NCI-H510A (cell line): ENCODE measurements at regions not wholly inside any gene's neighbourhood (a gene's known extent, or its start where the extent isn't known, plus 50 kb on each side); places are given as distances from the start of the nearest gene placed in this dataset.
"Not testable (repeated sequence)": the region's sequence is repeated elsewhere in the genome, so short reads cannot be mapped to it uniquely, and the experiment has no call there.

ENCODE experiments used
- DNase-seq: peaks from one replicate; lab custom pipeline; 2025; lab: John Stamatoyannopoulos, UW

DNA sequence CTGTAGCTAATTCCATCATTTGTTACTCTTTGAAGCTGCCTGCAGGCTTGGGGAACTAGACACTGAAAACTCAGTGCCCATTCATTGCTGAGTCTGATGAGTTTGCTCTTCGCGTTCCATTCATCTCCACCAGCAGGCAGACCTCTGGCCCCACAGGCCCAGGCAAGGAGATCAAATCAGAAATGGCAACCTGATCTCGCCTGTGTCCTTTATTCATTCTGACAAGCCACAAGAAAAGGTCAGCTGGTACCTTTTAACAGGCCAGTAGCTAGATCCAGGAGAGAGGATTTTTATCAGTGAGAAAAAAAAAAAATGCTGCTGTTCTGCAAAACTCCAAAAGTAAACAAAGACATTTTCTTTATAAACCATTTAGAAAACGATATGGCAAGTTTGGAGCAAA, 742.5 kb downstream of the ETS1 start:
- no peak for DNase-seq

DNA sequence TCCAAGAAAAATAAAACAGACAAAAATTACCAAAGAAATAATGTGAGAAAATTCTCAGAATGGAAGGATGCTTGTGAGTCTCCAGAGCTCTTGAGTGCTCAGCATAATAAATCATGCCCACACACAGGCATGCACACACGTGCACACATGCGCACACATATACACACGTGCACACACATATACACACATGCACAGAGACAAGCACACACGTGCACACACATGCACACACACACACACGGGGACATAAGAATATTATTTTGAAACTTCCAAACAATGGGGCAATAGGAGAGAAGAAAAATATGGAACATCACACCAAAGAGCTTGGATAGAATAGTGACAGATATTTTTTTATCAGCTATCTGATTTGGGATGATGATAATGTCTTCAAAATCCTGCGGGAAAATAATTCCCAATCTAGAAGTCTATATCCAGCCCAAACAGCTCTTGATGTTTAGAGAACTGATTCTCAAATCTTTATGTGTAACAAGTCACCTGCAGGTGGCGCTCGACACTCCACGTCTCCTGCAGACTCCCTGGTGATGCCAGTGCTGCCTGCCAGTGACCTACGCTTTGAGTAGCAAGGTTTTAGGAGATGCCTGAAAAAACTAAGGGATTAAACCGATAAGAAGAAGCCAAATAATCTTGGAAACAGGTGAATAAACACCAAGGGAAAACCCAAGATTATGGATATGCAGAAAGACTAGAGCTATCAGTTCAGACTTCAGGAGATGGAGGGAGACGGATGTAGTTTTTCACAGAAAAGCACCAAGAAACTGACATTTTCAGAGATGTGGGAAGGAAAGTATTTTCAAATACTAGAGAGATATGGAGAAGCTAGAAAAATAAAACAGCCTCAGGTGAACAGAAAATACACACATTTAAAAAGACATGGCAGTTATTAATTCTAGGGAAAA, 743.6 kb downstream of the ETS1 start:
- peak; percentile 67 for DNase-seq

DNA sequence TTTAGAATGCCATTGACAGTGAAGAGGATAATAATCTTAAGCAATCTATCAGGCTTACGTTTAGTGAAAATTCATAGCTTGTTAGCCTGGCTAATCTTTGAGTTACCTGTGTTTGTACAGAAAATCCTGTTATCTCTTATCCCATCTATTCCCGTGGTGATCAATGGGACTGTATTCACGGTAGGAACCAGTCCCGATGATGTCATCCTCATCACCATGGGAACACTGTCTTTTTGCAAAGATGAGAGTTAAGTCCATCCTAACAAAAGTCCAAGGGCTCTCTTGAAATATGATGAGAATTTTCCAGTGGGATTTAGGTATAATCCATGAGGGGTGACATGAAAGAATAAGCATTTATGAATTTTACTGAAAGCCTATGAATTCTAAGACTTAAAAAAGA, 762.2 kb downstream of the ETS1 start:
- DNase-seq: no peak

DNA sequence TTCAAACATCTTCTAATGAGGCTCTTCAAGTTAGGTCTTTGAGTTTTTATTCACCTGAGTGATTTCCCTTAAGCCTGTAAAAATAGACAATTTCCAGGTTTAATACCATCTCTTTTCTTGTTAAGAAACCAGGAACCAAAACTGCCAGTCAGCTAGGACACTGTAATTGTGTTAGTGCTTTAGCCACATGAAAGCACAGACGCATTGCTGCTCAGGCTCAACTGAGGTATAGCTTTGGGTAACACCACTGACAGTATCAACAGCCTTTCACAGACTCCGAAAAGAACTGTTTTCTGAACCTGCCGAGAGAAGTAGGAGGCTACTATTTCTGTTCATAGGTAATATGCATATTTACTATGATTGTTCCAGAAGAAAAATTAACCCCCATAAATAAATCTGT, 768.7 kb downstream of the ETS1 start:
- DNase-seq: no peak

GRCh38 chr11:127816962-127817361, 770.4 kb downstream of the ETS1 start:
- DNase-seq: no peak

DNA sequence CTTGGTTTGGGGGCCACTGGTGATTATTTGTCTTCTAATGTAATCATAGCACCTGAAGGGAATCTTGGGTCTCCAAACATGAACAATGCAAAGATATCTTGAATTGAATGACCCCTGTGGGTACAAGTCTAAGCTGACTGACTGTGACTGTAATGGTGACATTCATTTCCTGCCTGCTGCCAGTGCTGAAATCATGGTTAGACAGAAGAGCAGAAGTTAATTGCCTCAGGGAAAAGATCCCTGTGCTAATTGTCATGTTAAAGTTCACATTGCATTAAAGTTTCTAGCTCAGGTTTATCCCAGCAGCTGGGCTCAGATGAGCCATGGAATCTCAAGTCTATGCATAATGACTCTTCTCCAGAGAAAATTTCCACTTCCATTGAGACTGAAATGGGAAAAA, 772.0 kb downstream of the ETS1 start:
- DNase-seq: no peak

GRCh38 chr11:127806501-127806900, 780.9 kb downstream of the ETS1 start:
- DNase-seq: no peak

- DNase-seq: no peak
Measured at GRCh38 chr11:127805771-127806170, 781.6 kb downstream of the ETS1 start.

DNA sequence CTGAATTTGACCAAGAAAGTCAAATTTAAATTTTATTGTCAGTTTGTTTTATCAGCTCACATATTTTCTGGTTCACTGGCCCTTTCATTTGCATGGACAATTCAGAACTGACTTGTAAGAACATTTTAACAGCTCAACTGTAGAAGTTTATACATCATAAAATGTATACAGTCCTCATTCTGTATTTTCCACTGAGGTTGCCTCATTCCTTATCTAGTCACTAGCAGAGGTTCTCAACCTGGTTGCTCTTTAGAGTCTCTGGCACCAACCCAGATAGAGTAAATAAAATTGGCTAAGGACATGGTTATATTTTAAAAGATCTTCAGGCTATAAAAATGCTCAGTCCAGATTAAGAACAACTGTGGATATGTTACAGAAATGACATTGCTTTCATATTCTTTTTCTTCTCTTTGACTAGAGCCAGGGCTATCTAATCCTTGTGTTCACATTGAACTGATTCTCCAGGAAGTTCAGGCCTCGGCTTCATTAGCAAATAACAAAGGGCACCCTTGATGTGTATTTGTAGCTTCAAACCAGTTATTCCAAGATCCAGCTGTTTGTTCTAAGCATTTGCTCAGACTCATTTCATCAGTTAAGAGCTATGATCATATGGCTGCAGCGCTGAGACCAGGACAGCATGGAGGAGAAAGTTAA, 782.5 kb downstream of the ETS1 start:
- no peak for DNase-seq

- DNase-seq: no peak
Measured at GRCh38 chr11:127803755-127804154, 783.6 kb downstream of the ETS1 start.

DNA sequence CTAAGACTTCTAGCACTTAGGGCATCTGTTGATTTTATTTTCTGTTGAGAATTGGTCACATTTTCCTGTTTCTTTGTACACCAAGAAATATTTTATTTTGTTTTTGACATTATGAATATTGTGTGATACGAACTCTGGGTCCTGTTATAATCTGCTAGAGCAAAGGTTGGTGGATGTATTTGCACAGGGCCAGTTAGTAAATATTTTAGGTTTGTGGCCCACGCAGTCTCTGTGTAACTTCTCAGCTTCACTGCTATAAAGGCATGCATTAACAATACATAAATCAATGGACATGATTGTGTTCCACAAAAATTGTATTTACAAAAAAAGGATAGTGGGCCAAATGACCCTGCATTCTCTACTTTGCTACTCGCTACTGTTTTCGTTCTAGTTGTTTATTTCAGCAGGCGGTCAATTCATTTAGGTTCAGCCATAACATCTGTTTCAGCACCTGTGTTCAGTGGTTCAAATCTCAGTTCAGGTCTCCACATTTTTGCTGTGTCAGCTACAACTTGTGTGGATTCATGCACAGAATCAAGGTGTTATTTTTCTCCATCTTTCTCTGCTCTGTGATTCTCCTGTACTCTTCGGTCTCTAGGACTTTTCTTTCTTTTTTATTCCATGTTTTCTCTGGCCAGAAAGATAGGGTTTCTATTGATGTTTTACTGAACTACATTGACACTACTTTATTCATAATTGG, 786.2 kb downstream of the ETS1 start:
- DNase-seq: no peak

DNA sequence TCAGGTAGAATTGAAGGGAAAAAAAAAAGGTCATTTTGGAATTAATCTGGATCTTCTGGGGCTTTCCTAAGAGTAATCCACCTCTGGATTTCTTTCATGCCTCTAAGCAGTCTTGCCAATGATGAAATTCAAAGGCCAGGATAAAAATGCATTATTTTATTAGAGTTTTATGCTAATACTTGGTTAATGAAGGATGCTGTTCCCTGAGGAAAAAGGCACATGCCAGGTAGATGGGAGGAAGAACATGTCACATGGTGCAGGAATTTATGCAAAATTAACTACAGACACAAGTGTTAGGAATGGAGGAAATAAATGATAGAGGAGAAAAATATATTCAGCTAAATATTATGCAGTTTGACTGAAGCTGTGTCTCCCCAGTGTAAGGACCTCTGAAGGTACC, 792.0 kb downstream of the ETS1 start:
- DNase-seq: no peak

GRCh38 chr11:127791844-127792243, 791.3 kb upstream of the KIRREL3 start:
- DNase-seq: no peak

- no peak for DNase-seq
Measured at GRCh38 chr11:127790592-127790991, 790.0 kb upstream of the KIRREL3 start.

DNA sequence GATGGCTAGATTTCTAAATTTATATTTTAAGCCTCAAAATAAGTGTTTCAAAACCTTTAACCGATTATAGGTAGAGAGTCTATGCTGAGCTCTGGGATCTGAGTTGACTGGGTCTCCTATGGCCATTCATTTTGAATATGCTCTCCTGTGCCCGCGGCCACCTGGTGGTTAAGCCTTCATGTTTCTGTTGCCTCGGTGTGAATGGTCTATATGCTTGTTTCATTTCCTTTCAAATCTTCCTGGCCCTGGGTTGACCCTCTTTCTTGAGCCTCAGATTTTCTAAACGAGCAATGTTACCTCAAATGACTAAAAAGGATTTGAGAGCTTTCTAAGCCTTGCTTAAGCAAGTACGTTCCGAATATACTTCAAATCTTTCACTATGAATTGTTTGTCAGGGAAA, 789.4 kb upstream of the KIRREL3 start:
- peak; percentile 36 for DNase-seq

DNA sequence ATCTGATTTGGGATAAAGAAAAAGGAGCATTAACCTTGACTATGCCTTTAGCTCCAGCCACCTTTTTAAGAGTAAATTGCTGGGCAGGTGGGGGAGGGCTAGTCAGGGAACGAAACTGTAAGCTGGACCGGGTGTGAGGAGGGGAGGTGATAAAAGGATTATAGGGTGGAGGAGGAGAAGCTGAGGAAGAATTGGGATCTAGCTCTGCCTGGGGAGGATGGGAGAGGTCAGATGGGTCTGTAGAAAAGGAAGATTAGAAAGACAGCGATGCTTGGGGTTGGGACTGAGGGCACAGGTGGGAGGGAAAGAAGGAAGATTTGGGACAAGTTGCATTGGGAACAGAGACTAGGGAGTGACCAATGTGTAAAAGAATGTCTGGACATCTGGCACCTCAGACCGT, 772.4 kb upstream of the KIRREL3 start:
- not testable (repeated sequence) for DNase-seq

DNA sequence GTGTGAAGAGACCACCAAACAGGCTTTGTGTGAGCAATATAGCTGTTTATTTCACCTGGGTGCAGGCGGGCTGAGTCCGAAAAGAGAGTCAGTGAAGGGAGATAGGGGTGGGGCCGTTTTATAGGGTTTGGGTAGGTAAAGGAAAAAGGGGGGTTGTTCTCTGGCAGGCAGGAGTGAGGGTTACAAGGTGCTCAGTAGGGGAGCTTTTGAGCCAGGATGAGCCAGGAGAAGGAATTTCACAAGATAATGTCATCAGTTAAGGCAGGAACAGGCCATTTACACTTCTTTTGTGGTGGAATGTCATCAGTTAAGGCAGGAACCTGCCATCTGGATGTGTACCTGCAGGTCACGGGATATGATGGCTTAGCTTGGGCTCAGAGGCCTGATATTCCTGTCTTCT, 768.4 kb upstream of the KIRREL3 start:
- not testable (repeated sequence) for DNase-seq

DNA sequence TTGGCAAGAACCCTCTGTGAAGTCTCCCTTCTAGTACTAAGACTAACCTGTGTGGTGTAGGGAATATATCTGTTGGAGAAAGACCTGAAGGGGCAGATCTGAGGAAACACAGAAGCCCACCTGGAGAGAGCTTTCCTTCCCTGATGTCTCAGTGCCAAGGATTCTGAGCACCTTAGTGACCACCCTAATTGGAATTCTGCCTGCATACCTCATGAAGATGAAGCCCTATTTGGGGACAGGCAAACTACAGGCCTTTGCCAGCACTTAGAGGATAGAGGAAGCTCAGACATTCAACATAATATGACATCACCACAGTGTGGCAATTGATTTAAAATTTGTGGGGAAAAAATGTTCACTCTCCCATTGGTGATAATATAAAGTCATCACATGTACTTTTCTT, 766.2 kb upstream of the KIRREL3 start:
- no peak for DNase-seq

- no peak for DNase-seq
Measured at GRCh38 chr11:127738771-127739286, 738.3 kb upstream of the KIRREL3 start.

GRCh38 chr11:127737499-127737898, 736.9 kb upstream of the KIRREL3 start:
- no peak for DNase-seq

- peak; percentile 1 for DNase-seq
Measured at GRCh38 chr11:127733552-127733951, 733.0 kb upstream of the KIRREL3 start.

GRCh38 chr11:127726367-127726766, 725.8 kb upstream of the KIRREL3 start:
- no peak for DNase-seq

DNA sequence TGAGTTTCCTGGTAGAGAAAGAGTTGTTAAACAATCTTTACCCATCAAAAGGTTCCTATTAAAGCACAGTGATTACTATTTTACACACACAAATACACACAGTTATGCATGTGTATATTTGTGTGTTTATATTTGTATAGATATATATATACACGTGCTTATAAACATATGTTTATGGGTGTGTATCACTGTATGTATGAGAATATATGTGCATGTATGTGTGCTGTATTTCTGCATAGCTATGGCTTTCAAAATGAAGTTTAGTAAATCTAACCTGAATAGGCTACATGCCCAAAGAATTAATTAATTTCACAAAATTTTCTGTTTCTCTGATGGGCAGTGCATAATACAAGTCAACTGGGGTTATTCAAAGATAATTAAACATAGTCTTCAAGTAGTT, 723.1 kb upstream of the KIRREL3 start:
- DNase-seq: no peak
